ENCODE measurements at regions not wholly inside any gene's neighbourhood (a gene's known extent, or its start where the extent isn't known, plus 50 kb on each side); places are given as distances from the start of the nearest gene placed in this dataset.

- no peak for DNase-seq (ENCODE audit: low spot score)
Measured at GRCh38 chr1:218679988-218680748, 335.0 kb downstream of the TGFB2 start.

GRCh38 chr1:218683242-218683641 is 338.1 kb downstream of the TGFB2 start:
- no peak for DNase-seq (ENCODE audit: low spot score)

- DNase-seq (ENCODE audit: low spot score), result no peak
Measured at GRCh38 chr1:218686258-218686657, 341.1 kb downstream of the TGFB2 start.

- DNase-seq (ENCODE audit: low spot score), result no peak
Measured at GRCh38 chr1:218686761-218687160, 341.6 kb downstream of the TGFB2 start.

GRCh38 chr1:218692808-218693207 is 347.7 kb downstream of the TGFB2 start:
- no peak for DNase-seq (ENCODE audit: low spot score)

GRCh38 chr1:218693599-218693998 is 348.5 kb downstream of the TGFB2 start:
- DNase-seq (ENCODE audit: low spot score), result no peak

- no peak for DNase-seq (ENCODE audit: low spot score)
Measured at GRCh38 chr1:218694085-218694484, 348.9 kb downstream of the TGFB2 start.

GRCh38 chr1:218694636-218695035 is 349.5 kb downstream of the TGFB2 start:
- no peak for DNase-seq (ENCODE audit: low spot score)

GRCh38 chr1:218695525-218695924 is 350.4 kb downstream of the TGFB2 start:
- DNase-seq (ENCODE audit: low spot score), result no peak

- DNase-seq (ENCODE audit: low spot score), result no peak
Measured at GRCh38 chr1:218698141-218698540, 353.0 kb downstream of the TGFB2 start.

GRCh38 chr1:218699421-218699820 is 354.3 kb downstream of the TGFB2 start:
- DNase-seq (ENCODE audit: low spot score), result no peak

GRCh38 chr1:218699865-218700264 is 354.7 kb downstream of the TGFB2 start:
- DNase-seq (ENCODE audit: low spot score), result no peak

GRCh38 chr1:218700666-218701065 is 355.5 kb downstream of the TGFB2 start:
- no peak for DNase-seq (ENCODE audit: low spot score)

GRCh38 chr1:218701131-218701530 is 356.0 kb downstream of the TGFB2 start:
- no peak for DNase-seq (ENCODE audit: low spot score)

GRCh38 chr1:218702775-218703174 is 357.6 kb downstream of the TGFB2 start:
- DNase-seq (ENCODE audit: low spot score), result no peak

- no peak for DNase-seq (ENCODE audit: low spot score)
Measured at GRCh38 chr1:218703836-218704235, 358.7 kb downstream of the TGFB2 start.

- DNase-seq (ENCODE audit: low spot score), result no peak
Measured at GRCh38 chr1:218705391-218705790, 360.3 kb downstream of the TGFB2 start.

- no peak for DNase-seq (ENCODE audit: low spot score)
Measured at GRCh38 chr1:218705911-218706893, 361.1 kb downstream of the TGFB2 start.

GRCh38 chr1:218711001-218711400 is 365.9 kb downstream of the TGFB2 start:
- no peak for DNase-seq (ENCODE audit: low spot score)

GRCh38 chr1:218711884-218712674 is 366.9 kb downstream of the TGFB2 start:
- no peak for DNase-seq (ENCODE audit: low spot score)

- no peak for DNase-seq (ENCODE audit: low spot score)
Measured at GRCh38 chr1:218712677-218713076, 367.5 kb downstream of the TGFB2 start.

GRCh38 chr1:218715961-218716669 is 371.0 kb downstream of the TGFB2 start:
- DNase-seq (ENCODE audit: low spot score), result no peak
